ENCODE measurements at regions not wholly inside any gene's neighbourhood (a gene's known extent, or its start where the extent isn't known, plus 50 kb on each side); places are given as distances from the start of the nearest gene placed in this dataset.

DNA sequence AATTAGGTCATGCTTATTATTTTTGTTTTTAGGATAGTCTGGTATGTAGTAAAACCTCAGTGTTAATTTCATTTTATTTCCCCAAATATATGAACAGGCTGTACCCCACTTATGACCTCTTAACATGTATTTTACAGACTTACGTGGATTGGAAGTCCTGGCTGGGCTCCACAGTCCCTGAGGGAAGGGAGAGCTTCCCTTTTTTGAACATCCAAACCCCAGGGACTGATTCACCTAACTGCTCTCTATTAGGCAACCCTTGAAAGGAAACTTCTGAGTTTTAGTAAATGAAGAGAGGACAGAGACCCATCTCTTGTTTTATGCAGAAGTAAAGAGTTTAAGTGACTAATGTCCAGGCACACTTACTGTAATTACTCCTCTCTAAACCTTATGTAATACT lies 233.1 kb upstream of the SPRY1 start:
- intact Hi-C loops (cut with micrococcal nuclease; ENCODE audit: unreplicated experiment) = no loop called here
- H3K4me3 ChIP-seq (ENCODE audit: low read depth, low read length, poor library complexity, severe bottlenecking) = no peak overlapping the region
- ChIA-PET POLR2A (interaction anchor here (0.5 kb wide), 1 partner anchor 589 kb away, joined by 3 read pairs; no protein-coding TSS in a partner anchor), CTCF (ENCODE audit: unreplicated experiment) (no interaction called here)
- no peak overlapping the region for H2AFZ ChIP-seq (ENCODE audit: low read length)
- no peak overlapping the region for H3K4me2 ChIP-seq (ENCODE audit: low read length)
- H3K27ac ChIP-seq (ENCODE audit: low read depth, low read length, poor library complexity, severe bottlenecking) = no peak overlapping the region
- H3K9me2 ChIP-seq (ENCODE audit: insufficient read depth, low read length) = no peaks in the 10 kb centered on the region
- H3K9me3 ChIP-seq (ENCODE audit: low read length) = no peaks in the 10 kb centered on the region
- H3K79me2 ChIP-seq (ENCODE audit: insufficient read depth, low read depth, low read length) = no peaks in the 10 kb centered on the region
- H3K4me1 ChIP-seq (ENCODE audit: insufficient read depth, low read length, poor library complexity, severe bottlenecking) = no peaks in the 10 kb centered on the region
- H3K36me3 ChIP-seq (ENCODE audit: insufficient read depth, low read length) = no peaks in the 10 kb centered on the region
- BruUV-seq (replicated peaks) = no TSS peak
- no peaks in the 10 kb centered on the region for H4K20me1 ChIP-seq (ENCODE audit: insufficient read depth, low read length)
- DNase-seq (ENCODE audit: low spot score) = no peak
- TF ChIP-seq, protein P1, sequence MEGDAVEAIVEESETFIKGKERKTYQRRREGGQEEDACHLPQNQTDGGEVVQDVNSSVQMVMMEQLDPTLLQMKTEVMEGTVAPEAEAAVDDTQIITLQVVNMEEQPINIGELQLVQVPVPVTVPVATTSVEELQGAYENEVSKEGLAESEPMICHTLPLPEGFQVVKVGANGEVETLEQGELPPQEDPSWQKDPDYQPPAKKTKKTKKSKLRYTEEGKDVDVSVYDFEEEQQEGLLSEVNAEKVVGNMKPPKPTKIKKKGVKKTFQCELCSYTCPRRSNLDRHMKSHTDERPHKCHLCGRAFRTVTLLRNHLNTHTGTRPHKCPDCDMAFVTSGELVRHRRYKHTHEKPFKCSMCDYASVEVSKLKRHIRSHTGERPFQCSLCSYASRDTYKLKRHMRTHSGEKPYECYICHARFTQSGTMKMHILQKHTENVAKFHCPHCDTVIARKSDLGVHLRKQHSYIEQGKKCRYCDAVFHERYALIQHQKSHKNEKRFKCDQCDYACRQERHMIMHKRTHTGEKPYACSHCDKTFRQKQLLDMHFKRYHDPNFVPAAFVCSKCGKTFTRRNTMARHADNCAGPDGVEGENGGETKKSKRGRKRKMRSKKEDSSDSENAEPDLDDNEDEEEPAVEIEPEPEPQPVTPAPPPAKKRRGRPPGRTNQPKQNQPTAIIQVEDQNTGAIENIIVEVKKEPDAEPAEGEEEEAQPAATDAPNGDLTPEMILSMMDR (conservative IDR thresholded peaks at IDR 0.05; ENCODE audit: low read length) = no peak
- no peak for TF ChIP-seq EZH2phosphoT487 (IDR thresholded peaks at IDR 0.05; ENCODE audit: borderline replicate concordance, low read depth, low read length)

GRCh38 chr4:123166023-123166422 lies 230.6 kb upstream of the SPRY1 start:
- ChIA-PET CTCF (ENCODE audit: unreplicated experiment) (no interaction called here), POLR2A (interaction anchor here (0.6 to 1.7 kb wide), 3 partner anchors 13 to 64 kb away, joined by 3 to 6 read pairs (median 4); no protein-coding TSS in a partner anchor)
- Histone ChIP-seq H4K20me1 (ENCODE audit: insufficient read depth, low read length) (no peaks in the 10 kb centered on the region), H3K4me1 (ENCODE audit: insufficient read depth, low read length, poor library complexity, severe bottlenecking) (no peaks in the 10 kb centered on the region), H2AFZ (ENCODE audit: low read length) (no peak overlapping the region), H3K4me2 (ENCODE audit: low read length) (no peak overlapping the region), H3K4me3 (ENCODE audit: low read depth, low read length, poor library complexity, severe bottlenecking) (no peak overlapping the region), H3K9me2 (ENCODE audit: insufficient read depth, low read length) (no peaks in the 10 kb centered on the region), H3K27ac (ENCODE audit: low read depth, low read length, poor library complexity, severe bottlenecking) (no peak overlapping the region), H3K36me3 (ENCODE audit: insufficient read depth, low read length) (no peaks in the 10 kb centered on the region), H3K9me3 (ENCODE audit: low read length) (no peaks in the 10 kb centered on the region), H3K79me2 (ENCODE audit: insufficient read depth, low read depth, low read length) (no peaks in the 10 kb centered on the region)
- TF ChIP-seq, protein P1 (conservative IDR thresholded peaks at IDR 0.05; ENCODE audit: low read length) = no peak
- TF ChIP-seq EZH2phosphoT487 (IDR thresholded peaks at IDR 0.05; ENCODE audit: borderline replicate concordance, low read depth, low read length) = no peak
- no TSS peak for BruUV-seq (replicated peaks)
- intact Hi-C loops (cut with micrococcal nuclease; ENCODE audit: unreplicated experiment) = no loop called here
- DNase-seq (ENCODE audit: low spot score) = no peak

GRCh38 chr4:123167931-123168330 lies 228.7 kb upstream of the SPRY1 start:
- Histone ChIP-seq H3K4me2 (ENCODE audit: low read length) (no peak overlapping the region), H3K9me3 (ENCODE audit: low read length) (no peaks in the 10 kb centered on the region), H3K36me3 (ENCODE audit: insufficient read depth, low read length) (no peaks in the 10 kb centered on the region), H3K9me2 (ENCODE audit: insufficient read depth, low read length) (no peaks in the 10 kb centered on the region), H4K20me1 (ENCODE audit: insufficient read depth, low read length) (no peaks in the 10 kb centered on the region), H3K79me2 (ENCODE audit: insufficient read depth, low read depth, low read length) (no peaks in the 10 kb centered on the region), H2AFZ (ENCODE audit: low read length) (no peak overlapping the region), H3K4me3 (ENCODE audit: low read depth, low read length, poor library complexity, severe bottlenecking) (no peak overlapping the region), H3K27ac (ENCODE audit: low read depth, low read length, poor library complexity, severe bottlenecking) (no peak overlapping the region), H3K4me1 (ENCODE audit: insufficient read depth, low read length, poor library complexity, severe bottlenecking) (no peaks in the 10 kb centered on the region)
- no peak for DNase-seq (ENCODE audit: low spot score)
- intact Hi-C loops (cut with micrococcal nuclease; ENCODE audit: unreplicated experiment) = no loop called here
- no TSS peak for BruUV-seq (replicated peaks)
- CTCF ChIA-PET (ENCODE audit: unreplicated experiment) = no interaction called here
- TF ChIP-seq, protein P1 (conservative IDR thresholded peaks at IDR 0.05; ENCODE audit: low read length) = no peak
- no peak for TF ChIP-seq EZH2phosphoT487 (IDR thresholded peaks at IDR 0.05; ENCODE audit: borderline replicate concordance, low read depth, low read length)
- POLR2A ChIA-PET = interaction anchor here (0.6 kb wide), 1 partner anchor 59 kb away, joined by 3 read pairs; no protein-coding TSS in a partner anchor

Data from OCI-LY7 (cell line).